Astrocyte of the cerebellum (primary cell): ENCODE measurements at regions not wholly inside any gene's neighbourhood (a gene's known extent, or its start where the extent isn't known, plus 50 kb on each side); places are given as distances from the start of the nearest gene placed in this dataset.

Source experiments
- DNase-seq: peaks from one replicate; pipeline ENCODE4 v3.0.0-alpha.2; 2011; ENCODE audit warnings: low read depth
- H3K4me3 ChIP-seq: 2 replicates; pipeline ENCODE4 v1.5.1; 2011; ENCODE audit warnings: mild to moderate bottlenecking, low read depth, low read length, moderate library complexity
- CTCF ChIP-seq: IDR thresholded peaks from 2 replicates; pipeline ENCODE4 v1.5.1; 2012; ENCODE audit warnings: low read length, low read depth, moderate library complexity, mild to moderate bottlenecking; ENCODE audit errors: missing control alignments
- in situ Hi-C: cut with HindIII; loops from 2 replicates; pipeline ENCODE4 v1.10.0; 2017; ENCODE audit warnings: low sequenced_read_pairs

- no peak for DNase-seq
- H3K4me3 ChIP-seq: no peak overlapping the region
- in situ Hi-C loops: no loop called here
- TF ChIP-seq CTCF: no peak
Measured at GRCh38 chrX:40494005-40494404, 86.8 kb upstream of the ATP6AP2 start.

GRCh38 chrX:40488296-40488695, 92.5 kb upstream of the ATP6AP2 start:
- H3K4me3 ChIP-seq: no peak overlapping the region
- DNase-seq: no peak
- TF ChIP-seq CTCF: no peak
- in situ Hi-C loops: no loop called here

- DNase-seq: no peak
- TF ChIP-seq CTCF: no peak
- H3K4me3 ChIP-seq: no peak overlapping the region
- in situ Hi-C loops: no loop called here
Measured at GRCh38 chrX:40485973-40486372, 94.8 kb upstream of the ATP6AP2 start.

- in situ Hi-C loops: no loop called here
- no peak for TF ChIP-seq CTCF
- no peak for DNase-seq
- H3K4me3 ChIP-seq: no peak overlapping the region
Measured at GRCh38 chrX:40485102-40485826, 95.5 kb upstream of the ATP6AP2 start.

- no peak overlapping the region for H3K4me3 ChIP-seq
- no peak for TF ChIP-seq CTCF
- in situ Hi-C loops: no loop called here
- DNase-seq: no peak
Measured at GRCh38 chrX:40484408-40485091, 96.2 kb upstream of the ATP6AP2 start.

- TF ChIP-seq CTCF: no peak
- no peak for DNase-seq
Measured at GRCh38 chrX:40483502-40483901, 97.3 kb upstream of the ATP6AP2 start.

More at GRCh38 chrX:40483502-40483901, 97.3 kb upstream of the ATP6AP2 start:
- in situ Hi-C loops: no loop called here
- no peak overlapping the region for H3K4me3 ChIP-seq
